Lung (tissue), 11 donors: ENCODE measurements at regions not wholly inside any gene's neighbourhood (a gene's known extent, or its start where the extent isn't known, plus 50 kb on each side); places are given as distances from the start of the nearest gene placed in this dataset.

ENCODE experiments used
- ATAC-seq: fragments of 200-7000 bp; cut with Tn5 transposase; one replicate; pipeline ENCODE4 v1.9.1; 2020; ENCODE audit warnings: moderate number of reproducible peaks; ENCODE audit not compliant: insufficient read depth, low FRiP score
- DNase-seq, 3 donors: peaks; one replicate each; pipeline ENCODE4 v3.0.0-alpha.2; 2013 to 2017
- H3K27ac ChIP-seq, 2 donors: one replicate each; pipeline ENCODE4 v1.5.1; 2013; ENCODE audit warnings: mild to moderate bottlenecking in 2 of 2, moderate library complexity in 2 of 2, control low read depth in 1 of 2, inconsistent platforms in 1 of 2, low read depth in 1 of 2, low read length in 1 of 2
- H3K27me3 ChIP-seq, 3 donors: one replicate each; pipeline ENCODE4 v1.5.1; 2013; ENCODE audit warnings: low read length in 2 of 3; ENCODE audit not compliant: control insufficient read depth in 3 of 3, insufficient read depth in 3 of 3
- H3K36me3 ChIP-seq, 4 donors: one replicate each; pipeline ENCODE4 v1.5.1; 2013; ENCODE audit warnings: low read length in 4 of 4, mild to moderate bottlenecking in 1 of 4, moderate library complexity in 1 of 4; ENCODE audit not compliant: control insufficient read depth in 4 of 4, insufficient read depth in 4 of 4
- H3K4me1 ChIP-seq, 5 donors: one replicate each; pipeline ENCODE4 v1.5.1; 2013; ENCODE audit warnings: low read length in 5 of 5, mild to moderate bottlenecking in 2 of 5, moderate library complexity in 1 of 5; ENCODE audit not compliant: control insufficient read depth in 5 of 5, insufficient read depth in 5 of 5
- H3K4me3 ChIP-seq: one replicate; pipeline ENCODE4 v1.5.1; 2013; ENCODE audit warnings: mild to moderate bottlenecking, control low read depth, moderate library complexity
- H3K9ac ChIP-seq, 2 donors: one replicate each; pipeline ENCODE4 v1.5.1; 2013; ENCODE audit warnings: low read length in 2 of 2, control low read depth in 1 of 2; ENCODE audit not compliant: insufficient read depth in 1 of 2
- H3K9me3 ChIP-seq, 4 donors: one replicate each; pipeline ENCODE4 v1.5.1; 2013; ENCODE audit warnings: low read length in 3 of 4, mild to moderate bottlenecking in 1 of 4, moderate library complexity in 1 of 4; ENCODE audit not compliant: control insufficient read depth in 4 of 4, insufficient read depth in 3 of 4
- CTCF ChIP-seq: IDR thresholded peaks from 2 replicates; pipeline ENCODE4 v1.5.1; 2012; ENCODE audit warnings: mild to moderate bottlenecking; ENCODE audit errors: control extremely low read depth, extremely low read depth
- WGBS, 2 donors: extraction: QIAGEN DNeasy Blood & Tissue Kit; methylation state at CpG; one replicate each; pipeline ENCODE4 v1.1.7; 2013; 5-methylcytosine and 5-hydroxymethylcytosine counted together
- donor health status: control.
- donor health status: control.
- donor health status: Bipolar disorder and iron deficiency.
- donor health status: healthy.
- donor health status: DM: yes; HTN: yes; CAD: no.

- no peak for TF ChIP-seq CTCF
- WGBS, 2 donors = 1 to 2% methylated on average over 59 of the region's 59 CpGs
- no peak overlapping the region for H3K4me3 ChIP-seq
- peaks cover 0 to 5% (median 3%) of the 10 kb centered on the region in 5 donors for H3K4me1 ChIP-seq
- peaks cover 0 to 5% (median 0%) of the 10 kb centered on the region in 4 donors for H3K9me3 ChIP-seq
- no peak overlapping the region for H3K27ac ChIP-seq
- ATAC-seq (no peak), DNase-seq (peak; percentile 3 to 20 (median 18))
- H3K27me3 ChIP-seq = peaks cover 6 to 83% (median 65%) of the 10 kb centered on the region in 3 donors
- no peaks in the 10 kb centered on the region for H3K36me3 ChIP-seq
- H3K9ac ChIP-seq = no peak overlapping the region
Observed at GRCh38 chr1:181318022-181318857, 165.1 kb upstream of the CACNA1E start.

GRCh38 chr1:181318858-181319235 lies 164.5 kb upstream of the CACNA1E start:
- WGBS, 2 donors = 5 to 9% methylated on average over 12 of the region's 12 CpGs
- H3K4me3 ChIP-seq = no peak overlapping the region
- peaks cover 0 to 5% (median 3%) of the 10 kb centered on the region in 5 donors for H3K4me1 ChIP-seq
- DNase-seq = no peak
- no peak for ATAC-seq
- H3K27ac ChIP-seq = no peak overlapping the region
- TF ChIP-seq CTCF = no peak
- H3K36me3 ChIP-seq = no peaks in the 10 kb centered on the region
- H3K9ac ChIP-seq = no peak overlapping the region
- peaks cover 0 to 5% (median 0%) of the 10 kb centered on the region in 4 donors for H3K9me3 ChIP-seq
- peaks cover 6 to 77% (median 65%) of the 10 kb centered on the region in 3 donors for H3K27me3 ChIP-seq

- peak in 1 of 3 donors; percentile 14 for DNase-seq
- peaks cover 6 to 66% (median 56%) of the 10 kb centered on the region in 3 donors for H3K27me3 ChIP-seq
- no peak for ATAC-seq
- H3K4me3 ChIP-seq = no peak overlapping the region
- H3K36me3 ChIP-seq = no peaks in the 10 kb centered on the region
- H3K9ac ChIP-seq = no peak overlapping the region
- H3K4me1 ChIP-seq = peaks cover 0 to 5% (median 3%) of the 10 kb centered on the region in 5 donors
- 52 to 60% methylated on average over 3 of the region's 3 CpGs for WGBS, 2 donors
- no peak overlapping the region for H3K27ac ChIP-seq
- peaks cover 0 to 7% (median 0%) of the 10 kb centered on the region in 4 donors for H3K9me3 ChIP-seq
- TF ChIP-seq CTCF = no peak
Observed at GRCh38 chr1:181319907-181320306, 163.4 kb upstream of the CACNA1E start.
